ENCODE measurements at regions not wholly inside any gene's neighbourhood (a gene's known extent, or its start where the extent isn't known, plus 50 kb on each side); places are given as distances from the start of the nearest gene placed in this dataset.

DNA sequence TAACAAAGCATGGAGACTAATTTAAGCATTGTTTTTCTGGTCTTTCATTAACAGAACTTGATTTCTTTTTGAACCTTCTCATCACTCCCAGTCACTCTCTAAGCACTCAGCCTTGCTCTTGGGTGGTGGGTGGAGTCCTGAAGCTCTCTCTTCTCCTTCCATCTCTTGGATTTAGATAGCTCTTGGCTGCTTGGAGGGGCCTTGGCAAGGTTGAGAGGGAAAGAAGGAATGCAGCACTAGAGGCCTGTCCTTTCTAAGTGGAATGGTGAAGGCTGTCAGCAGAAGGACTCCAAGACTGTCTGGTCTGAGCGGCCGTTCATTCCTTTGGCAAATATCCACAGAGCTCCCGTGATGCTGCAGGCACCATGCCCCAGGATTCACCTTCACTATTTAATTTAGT lies 168.6 kb upstream of the E2F8 start:
- H3K27me3 Mint-ChIP-seq = peaks cover 48% of the 10 kb centered on the region
- H3K4me3 Mint-ChIP-seq = no peak overlapping the region
- no peak for DNase-seq
- no peaks in the 10 kb centered on the region for H3K36me3 Mint-ChIP-seq (ENCODE audit: low read depth)
- no peaks in the 10 kb centered on the region for H3K4me1 Mint-ChIP-seq
- no peaks in the 10 kb centered on the region for H3K9me3 ChIP-seq (ENCODE audit: control insufficient read depth, low read length, poor library complexity, severe bottlenecking)
- H3K27ac Mint-ChIP-seq = no peak overlapping the region
- ATAC-seq = no peak

DNA sequence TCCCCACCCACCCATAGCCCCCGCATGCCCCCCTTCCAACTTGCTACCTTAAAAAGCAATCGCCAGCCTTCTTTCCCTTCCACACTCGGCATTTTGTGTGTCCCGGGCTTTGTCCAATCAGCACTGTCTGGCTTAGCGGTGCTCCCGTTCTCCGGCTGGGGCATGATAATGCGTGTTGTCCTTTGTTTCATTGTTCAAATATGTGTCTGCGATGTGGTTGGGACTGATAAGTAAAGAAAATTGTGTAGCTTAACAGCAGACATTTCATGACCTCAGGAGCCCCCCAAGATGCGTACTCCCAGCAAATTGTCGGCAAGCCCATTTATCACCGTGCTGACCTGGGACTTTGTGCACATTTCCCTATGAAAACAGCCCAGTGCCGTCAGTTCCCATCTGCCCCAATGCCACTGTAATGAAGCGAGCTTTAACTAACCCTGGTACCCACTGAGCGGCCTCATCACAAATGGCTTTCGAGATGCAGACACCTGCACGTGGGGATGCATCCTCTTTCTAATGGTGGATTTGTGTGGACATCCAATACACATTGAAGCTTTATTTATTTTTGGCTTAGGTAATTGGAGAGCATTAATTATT lies 167.0 kb upstream of the E2F8 start:
- H3K36me3 Mint-ChIP-seq (ENCODE audit: low read depth) = peaks cover 2% of the 10 kb centered on the region

GRCh38 chr11:19405966-19406365 lies 165.2 kb upstream of the E2F8 start:
- Mint-ChIP-seq H3K27me3 (peaks cover 56% of the 10 kb centered on the region), H3K27ac (no peak overlapping the region), H3K4me1 (peaks cover 2% of the 10 kb centered on the region), H3K4me3 (no peak overlapping the region), H3K36me3 (ENCODE audit: low read depth) (peaks cover 2% of the 10 kb centered on the region)
- ATAC-seq (no peak), DNase-seq (no peak)
- no peaks in the 10 kb centered on the region for H3K9me3 ChIP-seq (ENCODE audit: control insufficient read depth, low read length, poor library complexity, severe bottlenecking)

More for the DNA sequence above, 167.0 kb upstream of the E2F8 start:
- peaks cover 60% of the 10 kb centered on the region for H3K27me3 Mint-ChIP-seq
- no peak overlapping the region for H3K27ac Mint-ChIP-seq
- H3K4me3 Mint-ChIP-seq = no peak overlapping the region
- H3K9me3 ChIP-seq (ENCODE audit: control insufficient read depth, low read length, poor library complexity, severe bottlenecking) = no peaks in the 10 kb centered on the region
- DNase-seq (no peak), ATAC-seq (no peak)
- peaks cover 2% of the 10 kb centered on the region for H3K4me1 Mint-ChIP-seq

GRCh38 chr11:19404787-19405186 lies 164.0 kb upstream of the E2F8 start:
- no peaks in the 10 kb centered on the region for H3K9me3 ChIP-seq (ENCODE audit: control insufficient read depth, low read length, poor library complexity, severe bottlenecking)
- ATAC-seq (no peak), DNase-seq (no peak)
- Mint-ChIP-seq H3K36me3 (ENCODE audit: low read depth) (peaks cover 2% of the 10 kb centered on the region), H3K4me1 (peaks cover 2% of the 10 kb centered on the region), H3K4me3 (no peak overlapping the region), H3K27ac (no peak overlapping the region), H3K27me3 (peaks cover 47% of the 10 kb centered on the region)

GRCh38 chr11:19403196-19403895 lies 162.6 kb upstream of the E2F8 start:
- H3K4me1 Mint-ChIP-seq = peaks cover 2% of the 10 kb centered on the region
- no peak overlapping the region for H3K4me3 Mint-ChIP-seq
- ATAC-seq (no peak), DNase-seq (no peak)
- H3K9me3 ChIP-seq (ENCODE audit: control insufficient read depth, low read length, poor library complexity, severe bottlenecking) = no peaks in the 10 kb centered on the region
- H3K36me3 Mint-ChIP-seq (ENCODE audit: low read depth) = peaks cover 2% of the 10 kb centered on the region
- H3K27ac Mint-ChIP-seq = no peak overlapping the region
- peaks cover 46% of the 10 kb centered on the region for H3K27me3 Mint-ChIP-seq

DNA sequence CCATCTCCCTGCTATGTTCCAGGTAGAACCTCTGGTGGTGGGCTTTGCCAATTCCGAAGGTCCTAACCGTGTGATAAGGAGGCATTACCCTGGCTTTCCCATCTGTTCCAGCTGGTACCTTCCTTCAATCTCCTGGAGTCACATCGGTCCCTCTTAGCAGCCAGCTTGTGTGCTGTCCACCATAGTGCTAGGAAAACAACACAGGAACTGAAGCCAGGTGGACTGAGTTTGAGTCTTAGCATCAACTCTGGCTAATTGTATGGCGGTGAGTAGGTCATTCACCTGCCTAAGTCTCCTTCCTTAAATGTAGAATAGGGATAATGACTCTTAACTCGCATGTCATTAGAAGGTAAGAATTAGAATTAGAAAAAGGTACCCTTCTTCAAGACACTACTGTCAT lies 159.6 kb upstream of the E2F8 start:
- ATAC-seq = no peak
- no peak overlapping the region for H3K4me3 Mint-ChIP-seq
- H3K4me1 Mint-ChIP-seq = peaks cover 2% of the 10 kb centered on the region
- no peaks in the 10 kb centered on the region for H3K9me3 ChIP-seq (ENCODE audit: control insufficient read depth, low read length, poor library complexity, severe bottlenecking)
- H3K36me3 Mint-ChIP-seq (ENCODE audit: low read depth) = peaks cover 2% of the 10 kb centered on the region
- peaks cover 22% of the 10 kb centered on the region for H3K27me3 Mint-ChIP-seq
- no peak for DNase-seq
- no peak overlapping the region for H3K27ac Mint-ChIP-seq

DNA sequence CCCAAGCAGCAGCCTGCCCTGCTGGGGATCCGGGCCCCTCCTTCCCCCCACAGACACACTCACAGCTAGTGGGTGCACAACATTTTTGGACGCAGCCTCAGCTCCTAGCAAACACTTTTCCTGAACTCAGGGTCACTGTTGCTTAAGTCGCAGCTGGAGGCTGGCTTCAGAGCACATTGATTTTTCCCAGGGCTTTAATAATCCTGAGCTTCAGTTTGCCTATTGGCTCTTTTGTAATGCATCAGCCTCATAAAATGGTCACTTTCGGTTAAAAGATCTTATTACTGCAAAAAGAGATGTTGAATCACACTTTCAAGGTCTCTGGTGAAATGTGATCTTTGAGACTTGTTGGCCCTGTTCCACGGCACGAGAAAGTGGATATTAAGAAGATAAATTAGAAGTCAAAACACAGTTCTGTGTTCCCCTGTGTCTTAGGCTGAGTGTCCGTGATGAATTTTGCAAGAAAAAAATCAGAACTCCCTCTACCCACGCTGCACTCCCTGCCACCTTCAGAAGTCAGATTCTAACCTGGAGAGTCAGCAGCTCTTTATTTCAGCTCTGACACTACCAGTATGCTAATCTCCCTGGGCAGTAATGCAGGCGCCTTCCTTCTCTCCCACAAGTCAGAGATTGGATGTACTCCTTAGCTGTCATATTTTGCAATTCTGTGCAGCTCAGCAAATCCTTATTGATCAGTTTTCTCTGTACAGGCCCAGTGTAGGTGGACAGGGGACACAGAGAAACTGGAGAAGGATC lies 158.2 kb upstream of the E2F8 start:
- ATAC-seq = no peak
- H3K27me3 Mint-ChIP-seq = peaks cover 20% of the 10 kb centered on the region
- H3K4me3 Mint-ChIP-seq = no peak overlapping the region

DNA sequence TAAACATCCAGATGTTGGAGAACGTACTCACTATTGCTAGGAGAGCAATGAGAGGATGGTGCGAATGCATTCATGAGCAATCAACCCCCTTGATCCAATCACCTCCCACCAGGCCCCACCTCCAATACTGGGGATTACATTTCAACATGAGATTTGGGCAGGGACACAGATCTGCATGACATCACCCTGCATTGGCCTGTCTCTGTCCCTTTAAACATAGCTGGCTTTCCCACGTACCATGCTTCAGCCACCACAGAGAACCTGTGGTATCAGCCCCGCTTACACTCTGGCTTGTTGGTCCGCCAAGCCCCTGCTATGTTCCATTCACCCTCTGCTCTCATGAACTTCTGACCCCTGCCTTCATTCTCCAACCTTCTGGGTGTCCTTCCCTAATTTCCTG lies 157.5 kb upstream of the E2F8 start:
- DNase-seq = no peak
- H3K4me1 Mint-ChIP-seq = peaks cover 2% of the 10 kb centered on the region
- peaks cover 15% of the 10 kb centered on the region for H3K27me3 Mint-ChIP-seq
- H3K4me3 Mint-ChIP-seq = no peak overlapping the region
- no peaks in the 10 kb centered on the region for H3K9me3 ChIP-seq (ENCODE audit: control insufficient read depth, low read length, poor library complexity, severe bottlenecking)
- H3K27ac Mint-ChIP-seq = no peak overlapping the region
- ATAC-seq = no peak
- no peaks in the 10 kb centered on the region for H3K36me3 Mint-ChIP-seq (ENCODE audit: low read depth)

More for the DNA sequence above, 158.2 kb upstream of the E2F8 start:
- DNase-seq = no peak
- H3K27ac Mint-ChIP-seq = no peak overlapping the region
- no peaks in the 10 kb centered on the region for H3K9me3 ChIP-seq (ENCODE audit: control insufficient read depth, low read length, poor library complexity, severe bottlenecking)
- H3K4me1 Mint-ChIP-seq = peaks cover 2% of the 10 kb centered on the region
- peaks cover 2% of the 10 kb centered on the region for H3K36me3 Mint-ChIP-seq (ENCODE audit: low read depth)

- Mint-ChIP-seq H3K27me3 (peaks cover 9% of the 10 kb centered on the region), H3K4me3 (no peak overlapping the region), H3K36me3 (ENCODE audit: low read depth) (no peaks in the 10 kb centered on the region), H3K4me1 (no peaks in the 10 kb centered on the region), H3K27ac (no peak overlapping the region)
- no peaks in the 10 kb centered on the region for H3K9me3 ChIP-seq (ENCODE audit: control insufficient read depth, low read length, poor library complexity, severe bottlenecking)
- ATAC-seq (no peak), DNase-seq (no peak)
Measured at GRCh38 chr11:19395050-19395449, 154.3 kb upstream of the E2F8 start.

- H3K27ac Mint-ChIP-seq = no peak overlapping the region
- H3K27me3 Mint-ChIP-seq = peaks cover 13% of the 10 kb centered on the region
- no peaks in the 10 kb centered on the region for H3K4me1 Mint-ChIP-seq
- no peak for DNase-seq
- no peak overlapping the region for H3K4me3 Mint-ChIP-seq
- ATAC-seq = no peak
- H3K36me3 Mint-ChIP-seq (ENCODE audit: low read depth) = no peaks in the 10 kb centered on the region
- no peaks in the 10 kb centered on the region for H3K9me3 ChIP-seq (ENCODE audit: control insufficient read depth, low read length, poor library complexity, severe bottlenecking)
Measured at GRCh38 chr11:19394525-19395016, 153.8 kb upstream of the E2F8 start.

DNA sequence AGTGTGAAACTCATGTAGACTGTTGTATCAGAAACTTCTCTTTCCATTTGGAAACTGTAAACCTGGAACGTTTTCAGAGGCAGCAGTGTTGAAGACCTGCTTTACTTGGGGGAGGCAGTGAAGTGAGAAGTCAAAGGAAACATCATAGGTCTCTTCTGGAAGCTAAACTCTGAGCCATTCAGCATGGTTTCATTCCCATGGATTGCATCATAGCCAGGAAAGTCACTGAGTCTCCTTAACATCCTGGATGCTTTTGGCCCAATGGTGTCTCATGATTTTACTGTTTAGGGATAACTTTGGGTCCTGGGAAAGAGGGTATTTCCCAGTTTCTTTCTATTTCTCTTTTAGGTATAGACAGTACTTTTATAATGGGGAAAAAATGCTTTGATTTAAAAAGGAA lies 153.2 kb upstream of the E2F8 start:
- Mint-ChIP-seq H3K4me3 (no peak overlapping the region), H3K36me3 (ENCODE audit: low read depth) (no peaks in the 10 kb centered on the region), H3K27me3 (peaks cover 18% of the 10 kb centered on the region), H3K27ac (no peak overlapping the region), H3K4me1 (no peaks in the 10 kb centered on the region)
- DNase-seq = no peak
- no peak for ATAC-seq
- no peaks in the 10 kb centered on the region for H3K9me3 ChIP-seq (ENCODE audit: control insufficient read depth, low read length, poor library complexity, severe bottlenecking)

GRCh38 chr11:19392847-19393518 lies 152.2 kb upstream of the E2F8 start:
- H3K9me3 ChIP-seq (ENCODE audit: control insufficient read depth, low read length, poor library complexity, severe bottlenecking) = no peaks in the 10 kb centered on the region
- no peaks in the 10 kb centered on the region for H3K4me1 Mint-ChIP-seq
- H3K4me3 Mint-ChIP-seq = no peak overlapping the region
- no peak for DNase-seq
- H3K27ac Mint-ChIP-seq = no peak overlapping the region
- ATAC-seq = no peak
- H3K36me3 Mint-ChIP-seq (ENCODE audit: low read depth) = no peaks in the 10 kb centered on the region
- peaks cover 20% of the 10 kb centered on the region for H3K27me3 Mint-ChIP-seq

DNA sequence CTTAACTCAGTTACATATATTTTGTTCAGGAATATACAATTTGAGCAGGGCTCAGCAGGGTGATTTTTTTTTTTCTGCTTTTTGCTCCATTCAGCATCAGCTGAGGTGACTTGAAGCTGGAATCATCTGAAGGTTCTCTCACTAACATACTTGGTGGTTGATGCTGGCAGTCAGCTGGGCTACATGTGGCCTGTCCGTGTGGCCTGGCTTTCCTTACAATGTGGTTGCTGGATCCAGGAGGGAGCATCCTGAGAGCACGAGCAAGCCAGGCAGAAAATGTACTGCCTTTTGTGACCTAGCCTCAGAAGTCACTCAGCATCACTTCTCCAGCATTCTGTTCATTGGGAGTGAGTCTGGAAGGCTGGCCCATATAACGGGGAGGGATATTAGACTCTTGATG lies 151.6 kb upstream of the E2F8 start:
- H3K4me1 Mint-ChIP-seq = no peaks in the 10 kb centered on the region
- no peaks in the 10 kb centered on the region for H3K9me3 ChIP-seq (ENCODE audit: control insufficient read depth, low read length, poor library complexity, severe bottlenecking)
- no peaks in the 10 kb centered on the region for H3K36me3 Mint-ChIP-seq (ENCODE audit: low read depth)
- ATAC-seq (no peak), DNase-seq (no peak)
- H3K27ac Mint-ChIP-seq = no peak overlapping the region
- no peak overlapping the region for H3K4me3 Mint-ChIP-seq
- H3K27me3 Mint-ChIP-seq = peaks cover 22% of the 10 kb centered on the region

Measured in T-helper 17 cell (primary cell).